Stimulated activated naive B cell treated with anti-CD40 and anti-IgM and Interleukin-4, amounts not matched to agents 10 μg/mL and 1 μg/mL and 100 μg/mL, for 72 hours (primary cell): ENCODE measurements at regions not wholly inside any gene's neighbourhood (a gene's known extent, or its start where the extent isn't known, plus 50 kb on each side); places are given as distances from the start of the nearest gene placed in this dataset.

Experiments used
- ATAC-seq, 2 donors: fragments of 150-1000 bp; cut with Tn5 transposase; replicated peaks; 2 replicates each; pipeline ENCODE4 v1.10.0; 2021; ENCODE audit warnings: moderate library complexity in 1 of 2
- DNase-seq: peaks from one replicate; pipeline ENCODE4 v3.0.0; 2021
- H3K27ac Mint-ChIP-seq: one replicate; pipeline ENCODE4 v1.8.0; 2022; ENCODE audit warnings: mild to moderate bottlenecking, mixed read lengths
- H3K27me3 Mint-ChIP-seq, 2 donors: one replicate each; pipeline ENCODE4 v1.8.0; 2022; ENCODE audit warnings: mixed read lengths in 2 of 2
- H3K36me3 Mint-ChIP-seq, 2 donors: one replicate each; pipeline ENCODE4 v1.8.0; 2022; ENCODE audit warnings: mixed read lengths in 2 of 2, mild to moderate bottlenecking in 1 of 2
- H3K4me1 Mint-ChIP-seq, 2 donors: one replicate each; pipeline ENCODE4 v1.8.0; 2022; ENCODE audit warnings: mixed read lengths in 2 of 2, mild to moderate bottlenecking in 1 of 2
- H3K4me3 Mint-ChIP-seq, 2 donors: one replicate each; pipeline ENCODE4 v1.8.0; 2022; ENCODE audit warnings: mild to moderate bottlenecking in 2 of 2, mixed read lengths in 2 of 2, moderate library complexity in 1 of 2
- H3K9me3 Mint-ChIP-seq, 2 donors: one replicate each; pipeline ENCODE4 v1.8.0; 2022; ENCODE audit warnings: mixed read lengths in 2 of 2, mild to moderate bottlenecking in 1 of 2

DNA sequence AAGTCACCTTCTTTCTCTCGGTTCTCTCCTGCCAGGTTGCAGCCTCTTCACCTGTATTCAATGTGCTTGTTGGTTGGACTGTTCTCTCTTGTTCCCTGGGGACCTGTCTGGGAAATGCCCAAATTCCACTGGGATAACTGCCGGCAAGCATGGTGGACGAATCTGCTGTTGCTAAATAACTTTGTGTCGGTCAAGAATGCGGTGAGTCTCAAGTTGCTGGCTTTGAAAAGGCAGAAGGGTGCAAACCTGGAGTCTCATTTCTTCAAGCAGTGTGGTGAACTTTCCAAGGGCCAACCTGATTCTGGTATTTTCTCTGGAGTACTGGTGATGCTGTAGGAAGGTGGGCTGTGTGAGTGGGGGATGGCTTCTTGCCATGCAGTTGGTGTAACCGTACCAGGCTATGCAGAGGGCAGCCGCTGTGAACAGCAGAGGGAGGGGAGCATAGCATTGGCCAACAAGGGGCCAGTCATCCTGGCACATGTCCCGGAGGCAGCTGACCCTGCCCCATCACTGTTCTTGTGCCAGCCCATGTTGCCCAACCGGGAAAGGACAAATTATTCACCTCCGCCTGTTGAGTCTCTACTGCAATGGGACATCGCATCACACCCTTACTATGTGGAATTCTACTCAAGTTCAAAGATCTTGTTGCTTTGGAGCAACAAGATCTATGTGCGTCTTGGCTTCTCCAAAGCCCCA, 88.1 kb upstream of the SEC11C start:
- no peak for ATAC-seq
- peaks cover 2 to 4% of the 10 kb centered on the region in 2 donors for H3K36me3 Mint-ChIP-seq
- DNase-seq: no peak
- H3K9me3 Mint-ChIP-seq: peaks cover 1 to 4% of the 10 kb centered on the region in 2 donors
- H3K27me3 Mint-ChIP-seq: peaks cover 0 to 4% of the 10 kb centered on the region in 2 donors
- peaks cover 20 to 42% of the 10 kb centered on the region in 2 donors for H3K4me1 Mint-ChIP-seq
- no peak overlapping the region for H3K4me3 Mint-ChIP-seq
- H3K27ac Mint-ChIP-seq: no peak overlapping the region

DNA sequence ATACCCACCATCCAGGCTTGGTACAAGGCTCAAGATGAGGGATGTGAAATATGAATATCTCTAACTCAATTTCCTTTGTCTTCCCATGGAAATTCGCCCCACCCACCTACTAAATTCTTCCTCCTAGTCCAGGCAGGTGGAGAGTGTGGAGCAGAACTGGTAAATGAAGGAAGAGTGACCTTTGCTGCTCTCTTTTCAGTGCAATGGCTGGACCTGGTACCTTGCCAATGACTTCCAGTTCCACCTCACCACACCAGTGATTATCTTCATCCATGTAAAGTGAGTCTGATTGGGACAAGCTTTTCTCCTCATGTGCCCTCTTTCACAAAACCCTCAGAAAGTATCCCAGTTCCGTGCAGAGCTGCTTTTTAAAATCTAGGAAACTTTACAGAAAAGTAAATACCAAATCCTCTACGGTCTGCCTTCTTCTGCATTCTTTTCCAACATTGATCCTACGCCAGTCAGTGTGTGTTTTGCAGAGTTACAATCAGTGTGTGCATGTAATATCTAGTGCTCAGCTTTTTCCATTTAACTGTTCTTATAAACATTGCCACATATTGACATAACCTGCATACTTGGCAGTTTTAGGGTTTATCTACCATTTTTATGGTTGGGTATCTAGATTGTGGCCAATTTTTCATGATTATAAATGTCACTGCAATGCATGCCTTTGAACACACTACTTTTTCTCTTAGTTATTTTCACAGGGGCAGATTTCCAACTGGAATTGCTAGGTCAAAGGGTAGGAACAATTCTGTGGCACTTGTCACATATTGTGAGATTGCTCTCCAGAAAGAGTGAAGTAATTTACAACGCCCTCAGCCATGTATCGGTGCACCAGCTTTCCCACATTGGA, 86.5 kb upstream of the SEC11C start:
- peak overlapping the region; percentile 37 for H3K27ac Mint-ChIP-seq
- no peak overlapping the region for H3K4me3 Mint-ChIP-seq
- DNase-seq: no peak

DNA sequence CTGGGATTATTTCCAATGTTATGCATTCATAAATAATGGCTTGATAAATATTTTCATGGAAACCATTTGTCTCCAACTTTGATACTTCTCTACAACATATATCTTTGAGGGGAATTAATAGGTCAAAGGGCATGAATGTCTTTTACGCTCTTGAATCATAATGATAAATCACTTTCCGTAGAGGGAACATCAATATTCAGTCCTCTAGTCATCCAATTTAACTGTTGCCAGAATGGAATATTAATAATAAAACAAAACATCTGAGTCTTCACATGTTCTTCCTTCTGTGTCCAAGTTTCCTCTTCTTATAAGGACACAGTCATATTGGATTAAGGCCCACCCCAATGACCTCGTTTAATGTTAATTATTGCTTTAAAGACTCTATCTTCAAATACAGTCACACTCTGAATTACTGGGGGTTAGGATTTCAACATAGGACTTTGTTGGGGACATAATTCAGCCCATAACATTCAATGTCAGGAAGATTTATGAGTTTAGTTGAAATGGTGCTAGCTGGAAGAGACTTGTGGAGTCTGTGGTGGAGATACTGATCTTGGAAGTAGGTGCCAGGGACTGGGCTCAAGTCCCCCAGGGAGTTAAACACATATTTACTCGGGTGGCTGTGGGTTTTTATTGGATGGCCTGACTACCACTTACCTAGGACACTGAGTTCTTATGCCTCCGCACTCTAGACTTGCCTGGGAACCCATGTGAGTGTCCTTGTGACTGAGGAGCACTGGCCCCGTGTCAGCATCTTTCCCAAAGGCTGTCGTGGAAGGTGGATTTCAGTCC, 85.0 kb upstream of the SEC11C start:
- DNase-seq (no peak), ATAC-seq (no peak)
- peaks cover 2% of the 10 kb centered on the region in 2 donors for H3K36me3 Mint-ChIP-seq
- H3K27me3 Mint-ChIP-seq: no peaks in the 10 kb centered on the region
- peaks cover 1 to 4% of the 10 kb centered on the region in 2 donors for H3K9me3 Mint-ChIP-seq
- no peak overlapping the region for H3K4me3 Mint-ChIP-seq
- H3K27ac Mint-ChIP-seq: no peak overlapping the region
- H3K4me1 Mint-ChIP-seq: peaks cover 23 to 41% of the 10 kb centered on the region in 2 donors

More for the DNA sequence above, 86.5 kb upstream of the SEC11C start:
- ATAC-seq: no peak
- Mint-ChIP-seq H3K27me3 (no peaks in the 10 kb centered on the region), H3K9me3 (peaks cover 1 to 4% of the 10 kb centered on the region in 2 donors), H3K4me1 (peaks cover 25 to 45% of the 10 kb centered on the region in 2 donors), H3K36me3 (peaks cover 2% of the 10 kb centered on the region in 2 donors)

DNA sequence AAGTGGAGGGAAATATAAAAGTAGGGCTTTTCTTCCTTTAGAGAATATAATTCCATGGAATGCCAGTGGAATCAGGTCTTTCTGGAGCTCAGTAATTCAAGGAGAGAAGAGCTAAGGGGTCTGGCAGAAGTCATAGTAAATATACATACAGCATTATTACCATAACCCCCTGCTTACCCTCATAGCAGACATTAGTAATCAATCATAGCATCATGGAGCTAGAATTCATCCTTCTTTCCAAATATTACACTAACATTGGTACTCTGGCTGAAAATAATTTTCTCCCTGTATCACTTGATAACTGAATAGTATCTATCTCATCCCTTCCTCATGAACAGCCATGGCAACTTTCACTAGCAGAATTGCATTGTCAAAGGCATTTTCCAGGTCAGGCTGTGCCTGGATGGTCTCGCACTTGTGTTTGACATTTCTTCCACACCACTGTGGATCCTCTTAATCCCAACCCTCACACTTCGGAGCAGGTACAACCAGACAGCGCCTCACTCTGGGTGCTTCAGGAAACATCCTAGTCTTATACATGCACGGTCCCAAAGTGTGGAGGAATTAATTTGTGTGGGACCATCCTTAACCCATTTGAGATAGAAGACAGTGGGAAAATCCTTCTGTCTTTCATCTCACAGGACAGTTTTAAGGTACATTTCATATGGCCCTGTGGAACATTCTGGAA, 84.2 kb upstream of the SEC11C start:
- ATAC-seq: no peak
- DNase-seq: no peak
- no peaks in the 10 kb centered on the region for H3K27me3 Mint-ChIP-seq
- H3K4me3 Mint-ChIP-seq: no peak overlapping the region
- H3K4me1 Mint-ChIP-seq: peaks cover 23 to 33% of the 10 kb centered on the region in 2 donors
- H3K27ac Mint-ChIP-seq: no peak overlapping the region
- peaks cover 2% of the 10 kb centered on the region in 2 donors for H3K36me3 Mint-ChIP-seq
- H3K9me3 Mint-ChIP-seq: peaks cover 1 to 4% of the 10 kb centered on the region in 2 donors

DNA sequence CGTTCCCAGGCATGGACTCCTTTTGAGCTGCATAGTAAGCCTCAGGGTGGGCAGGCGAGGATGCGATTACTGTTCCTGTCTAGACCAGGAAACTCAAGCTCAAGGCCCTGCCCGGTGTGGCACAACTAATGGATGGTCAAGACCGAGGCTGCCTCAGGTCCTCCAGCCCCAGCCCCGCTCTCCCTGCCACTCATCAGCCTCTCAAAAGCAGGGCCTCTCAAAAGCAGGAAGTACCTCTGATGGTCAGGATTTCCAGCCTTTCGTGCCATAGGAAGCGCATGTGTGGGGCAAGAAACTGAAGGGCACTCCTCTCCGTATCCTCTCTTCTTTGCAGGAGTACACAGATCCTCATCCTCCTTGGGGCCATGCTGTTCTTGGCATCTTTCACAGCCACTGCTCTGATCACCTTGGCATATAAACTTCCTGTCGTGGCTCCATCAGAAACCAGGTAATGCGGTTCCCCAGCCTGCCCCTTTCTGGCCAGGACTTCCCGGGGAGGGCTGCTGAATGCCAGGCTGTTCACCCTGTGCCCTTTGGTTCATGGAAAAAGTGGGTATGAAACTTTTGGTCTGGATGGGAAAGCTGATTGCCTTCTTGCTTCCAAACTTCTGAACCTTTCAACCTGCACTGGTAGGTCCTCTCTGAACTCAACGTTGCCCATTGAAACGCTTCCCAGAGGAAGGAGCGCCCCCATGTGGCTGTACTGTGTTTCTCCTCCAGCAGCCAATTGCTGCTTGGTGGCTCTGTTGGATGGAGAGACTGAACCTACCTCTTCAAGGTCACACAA, 82.8 kb upstream of the SEC11C start:
- no peaks in the 10 kb centered on the region for H3K27me3 Mint-ChIP-seq
- H3K36me3 Mint-ChIP-seq: peaks cover 0 to 2% of the 10 kb centered on the region in 2 donors
- ATAC-seq (peak; percentile 82 to 94), DNase-seq (peak; percentile 44)
- peaks cover 15 to 19% of the 10 kb centered on the region in 2 donors for H3K4me1 Mint-ChIP-seq
- H3K4me3 Mint-ChIP-seq: no peak overlapping the region
- H3K27ac Mint-ChIP-seq: peak overlapping the region; percentile 88
- peaks cover 1 to 4% of the 10 kb centered on the region in 2 donors for H3K9me3 Mint-ChIP-seq

DNA sequence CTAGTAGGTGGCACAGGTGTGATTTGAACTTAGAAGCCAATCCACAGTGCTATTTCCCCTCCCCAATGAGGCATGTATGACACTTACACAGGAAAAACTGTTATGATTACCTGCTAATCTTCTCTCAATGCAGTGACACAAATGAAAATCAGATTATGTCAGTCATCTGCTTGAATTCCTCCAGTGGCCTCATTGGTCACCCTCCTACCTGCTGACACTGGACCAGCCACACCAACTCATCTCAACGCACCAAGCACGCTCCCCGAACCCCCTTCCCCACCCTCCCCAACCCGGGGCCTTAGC, 82.2 kb upstream of the SEC11C start:
- DNase-seq: no peak
- no peak for ATAC-seq
- H3K4me3 Mint-ChIP-seq: no peak overlapping the region
- no peaks in the 10 kb centered on the region for H3K27me3 Mint-ChIP-seq
- no peak overlapping the region for H3K27ac Mint-ChIP-seq
- H3K4me1 Mint-ChIP-seq: peaks cover 14% of the 10 kb centered on the region in 2 donors
- H3K9me3 Mint-ChIP-seq: peaks cover 1 to 4% of the 10 kb centered on the region in 2 donors
- peaks cover 0 to 2% of the 10 kb centered on the region in 2 donors for H3K36me3 Mint-ChIP-seq

DNA sequence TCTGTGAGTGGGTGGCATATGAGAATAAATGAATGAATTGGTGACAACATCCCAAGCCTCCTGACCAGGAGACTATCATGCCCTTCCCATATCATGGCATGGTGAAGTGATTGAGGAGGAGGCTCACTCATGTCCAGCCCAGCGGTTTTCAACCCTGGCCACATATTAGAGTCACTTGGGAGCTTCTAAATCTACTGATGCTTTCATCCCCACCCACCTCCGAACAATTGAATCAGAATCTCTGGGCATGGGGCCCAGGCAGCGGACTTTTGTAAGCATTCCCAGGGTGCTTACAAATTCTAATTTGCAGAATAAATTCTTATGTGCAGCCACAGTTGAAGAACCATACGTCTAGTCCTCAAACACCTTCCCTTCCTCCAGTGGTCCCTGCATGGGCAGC, 81.7 kb upstream of the SEC11C start:
- Mint-ChIP-seq H3K36me3 (peaks cover 0 to 2% of the 10 kb centered on the region in 2 donors), H3K27me3 (peaks cover 0 to under 1% of the 10 kb centered on the region in 2 donors), H3K27ac (no peak overlapping the region), H3K4me1 (peaks cover 14% of the 10 kb centered on the region in 2 donors), H3K9me3 (peaks cover under 1 to 4% of the 10 kb centered on the region in 2 donors), H3K4me3 (no peak overlapping the region)
- DNase-seq (no peak), ATAC-seq (no peak)

DNA sequence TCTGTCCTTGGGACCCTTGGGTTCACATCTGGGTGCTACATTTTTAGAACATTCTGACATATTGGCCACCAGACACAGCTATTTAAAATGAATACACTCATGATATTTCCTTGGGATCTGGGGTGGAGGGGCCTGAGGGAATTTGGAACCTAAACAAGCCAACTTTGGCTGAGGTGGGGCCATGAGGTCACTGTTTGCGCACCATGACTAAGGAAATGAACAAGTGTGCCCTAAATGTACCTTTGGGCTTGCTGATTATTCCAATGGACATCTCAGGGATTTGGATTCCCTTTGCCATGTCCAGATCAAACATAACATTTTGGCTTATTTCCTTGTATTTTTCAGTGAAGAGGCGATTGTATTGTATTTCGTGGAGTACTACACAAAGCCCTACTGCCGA, 80.5 kb upstream of the SEC11C start:
- Mint-ChIP-seq H3K27me3 (peaks cover 0 to 7% of the 10 kb centered on the region in 2 donors), H3K9me3 (peaks cover 0 to 4% of the 10 kb centered on the region in 2 donors), H3K36me3 (no peaks in the 10 kb centered on the region), H3K4me1 (peaks cover 18 to 19% of the 10 kb centered on the region in 2 donors), H3K27ac (no peak overlapping the region), H3K4me3 (no peak overlapping the region)
- DNase-seq (no peak), ATAC-seq (no peak)

DNA sequence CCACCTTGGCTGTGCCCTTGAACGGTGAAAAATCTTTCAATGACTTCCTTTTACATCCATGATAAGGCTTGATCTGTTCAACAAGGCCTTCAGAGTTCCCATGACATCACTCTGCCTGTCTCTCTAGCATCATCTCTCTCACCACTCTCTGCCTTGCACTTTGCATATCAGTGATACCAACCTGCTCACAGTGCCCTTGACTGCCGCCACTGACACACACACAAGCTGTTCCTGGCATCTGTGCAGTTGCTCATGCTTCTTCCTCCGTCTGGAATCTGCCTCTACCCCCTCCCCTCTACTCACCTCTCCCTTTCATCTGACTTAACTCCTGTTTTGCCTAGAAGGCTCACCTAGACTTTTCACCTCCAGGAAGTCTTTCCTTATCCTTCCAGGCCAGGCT, 79.1 kb upstream of the SEC11C start:
- Mint-ChIP-seq H3K36me3 (no peaks in the 10 kb centered on the region), H3K27me3 (peaks cover 0 to 7% of the 10 kb centered on the region in 2 donors), H3K4me3 (no peak overlapping the region), H3K9me3 (peaks cover 0 to 4% of the 10 kb centered on the region in 2 donors), H3K27ac (no peak overlapping the region), H3K4me1 (peaks cover 18 to 19% of the 10 kb centered on the region in 2 donors)
- DNase-seq (no peak), ATAC-seq (no peak)

DNA sequence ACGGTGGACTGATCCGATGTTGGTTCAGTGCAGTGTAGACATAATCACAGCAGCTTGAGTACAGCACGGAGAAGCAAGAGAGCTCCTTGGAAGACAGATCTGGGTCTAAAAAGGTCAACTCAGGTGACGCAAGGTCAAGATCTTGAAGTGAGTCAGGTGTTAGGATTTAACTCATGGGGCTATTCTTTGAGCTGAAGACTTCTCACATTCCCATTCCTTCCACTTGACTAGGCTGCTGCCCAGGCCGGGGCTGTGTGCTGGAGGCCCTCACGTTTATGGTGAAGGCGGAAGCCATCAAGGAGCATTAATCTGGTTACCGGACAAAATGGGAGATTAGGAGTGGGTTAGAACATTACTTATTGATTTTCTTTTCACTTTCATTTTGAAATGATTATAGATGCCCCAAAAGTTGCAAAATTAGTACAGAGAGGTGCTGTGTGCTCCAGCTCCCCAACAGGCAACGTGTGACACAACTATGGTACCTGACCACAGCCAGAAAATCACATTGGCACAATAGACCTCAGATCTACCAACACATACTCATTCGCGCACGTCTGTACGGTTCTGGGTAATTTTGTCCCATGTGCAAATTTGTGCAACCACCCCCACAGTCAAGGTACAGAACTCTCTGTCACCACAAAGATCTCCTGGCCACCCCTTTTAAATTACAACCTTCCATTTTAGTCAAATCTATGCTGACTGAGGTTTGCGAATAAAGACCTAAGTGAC, 77.6 kb upstream of the SEC11C start:
- no peak overlapping the region for H3K4me3 Mint-ChIP-seq
- H3K4me1 Mint-ChIP-seq: peaks cover 7 to 14% of the 10 kb centered on the region in 2 donors
- no peak overlapping the region for H3K27ac Mint-ChIP-seq
- peak; percentile 41 to 58 for ATAC-seq
- H3K36me3 Mint-ChIP-seq: no peaks in the 10 kb centered on the region
- H3K9me3 Mint-ChIP-seq: no peaks in the 10 kb centered on the region
- DNase-seq: no peak
- H3K27me3 Mint-ChIP-seq: peaks cover 0 to 7% of the 10 kb centered on the region in 2 donors

DNA sequence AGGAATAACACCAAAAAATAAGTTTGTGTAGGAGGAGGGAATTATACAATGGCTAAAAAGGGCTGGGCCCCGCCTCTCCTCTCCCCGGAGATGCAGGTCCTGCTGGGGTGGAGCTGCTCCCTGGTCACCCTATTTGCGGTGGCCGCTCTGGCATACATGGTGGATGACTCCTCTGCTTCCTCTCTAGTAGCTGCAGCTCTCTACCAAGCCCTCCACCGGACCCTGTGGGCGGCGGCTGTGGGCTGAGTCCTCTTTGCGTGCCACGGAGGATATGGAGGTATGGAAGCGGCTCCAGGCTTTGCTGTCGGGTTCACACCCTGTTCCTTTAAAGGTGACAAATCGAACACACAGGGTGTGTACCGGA, 77.1 kb upstream of the SEC11C start:
- Mint-ChIP-seq H3K27ac (no peak overlapping the region), H3K36me3 (no peaks in the 10 kb centered on the region), H3K4me3 (no peak overlapping the region), H3K27me3 (peaks cover 0 to 7% of the 10 kb centered on the region in 2 donors), H3K9me3 (no peaks in the 10 kb centered on the region), H3K4me1 (peaks cover 4 to 11% of the 10 kb centered on the region in 2 donors)
- ATAC-seq (peak; percentile 29 to 42), DNase-seq (no peak)

DNA sequence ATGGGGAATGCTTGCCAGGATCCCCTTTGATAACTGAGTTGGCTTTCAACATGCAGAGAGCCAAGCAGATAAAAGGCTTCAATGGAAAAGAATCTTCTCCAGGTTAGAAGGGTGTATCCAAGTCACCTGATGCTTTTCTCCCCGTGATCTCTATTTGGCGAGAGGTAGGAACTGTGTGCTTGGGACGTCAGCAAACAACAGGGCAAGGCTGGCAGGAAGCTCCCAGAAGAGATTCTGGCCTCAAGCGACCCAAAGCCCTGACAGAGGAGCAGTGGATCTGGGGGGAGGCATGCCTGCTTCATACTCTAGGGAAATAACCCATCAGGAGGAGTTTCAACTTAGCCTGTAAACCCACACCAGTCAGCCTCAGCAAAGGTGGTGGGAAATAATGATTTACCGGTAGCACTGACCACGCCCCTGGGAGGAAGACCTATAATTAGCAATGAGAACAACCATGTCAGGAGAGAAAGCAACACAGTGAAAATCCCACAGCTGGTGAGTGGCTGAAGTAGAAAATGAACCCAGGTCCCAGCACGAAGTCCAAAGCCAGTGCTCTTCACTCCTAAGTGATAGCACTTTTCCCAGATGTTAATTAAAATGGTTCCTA, 76.3 kb upstream of the SEC11C start:
- DNase-seq (no peak), ATAC-seq (peak in 1 of 2 donors; percentile 34)
- H3K4me3 Mint-ChIP-seq: no peak overlapping the region
- peaks cover 0 to 7% of the 10 kb centered on the region in 2 donors for H3K27me3 Mint-ChIP-seq
- H3K27ac Mint-ChIP-seq: no peak overlapping the region
- H3K4me1 Mint-ChIP-seq: peaks cover 4 to 11% of the 10 kb centered on the region in 2 donors
- H3K36me3 Mint-ChIP-seq: no peaks in the 10 kb centered on the region
- no peaks in the 10 kb centered on the region for H3K9me3 Mint-ChIP-seq
